Fibroblast of pulmonary artery (primary cell): ENCODE measurements at regions not wholly inside any gene's neighbourhood (a gene's known extent, or its start where the extent isn't known, plus 50 kb on each side); places are given as distances from the start of the nearest gene placed in this dataset.

Experiments used
- DNase-seq: peaks from one replicate; pipeline ENCODE4 v3.0.0-alpha.2; 2010; ENCODE audit warnings: low read depth
- H3K4me3 ChIP-seq: replicated peaks from 2 replicates; pipeline ENCODE4 v1.5.1; 2011; ENCODE audit warnings: low read depth, mild to moderate bottlenecking, control low read depth, low read length, moderate library complexity
- CTCF ChIP-seq: IDR thresholded peaks from 2 replicates; pipeline ENCODE4 v1.5.1; 2011; ENCODE audit warnings: mild to moderate bottlenecking, control low read depth, low read length, inconsistent platforms; ENCODE audit errors: missing control alignments

GRCh38 chr3:189446959-189447560, 184.1 kb upstream of the TP63 start:
- no peak overlapping the region for H3K4me3 ChIP-seq
- no peak for TF ChIP-seq CTCF
- peak; percentile 7 for DNase-seq

- DNase-seq, result no peak
- TF ChIP-seq CTCF, result no peak
- no peak overlapping the region for H3K4me3 ChIP-seq
Observed at GRCh38 chr3:189449084-189449483, 182.1 kb upstream of the TP63 start.

- DNase-seq, result no peak
- no peak for TF ChIP-seq CTCF
- H3K4me3 ChIP-seq, result no peak overlapping the region
Observed at GRCh38 chr3:189455009-189455408, 176.2 kb upstream of the TP63 start.

- no peak overlapping the region for H3K4me3 ChIP-seq
- no peak for DNase-seq
- TF ChIP-seq CTCF, result no peak
Observed at GRCh38 chr3:189455641-189456417, 175.4 kb upstream of the TP63 start.

GRCh38 chr3:189457201-189457607, 174.0 kb upstream of the TP63 start:
- no peak for DNase-seq
- no peak for TF ChIP-seq CTCF
- no peak overlapping the region for H3K4me3 ChIP-seq

GRCh38 chr3:189457631-189458412, 173.4 kb upstream of the TP63 start:
- DNase-seq, result no peak
- no peak overlapping the region for H3K4me3 ChIP-seq
- TF ChIP-seq CTCF, result no peak
